ENCODE measurements at regions not wholly inside any gene's neighbourhood (a gene's known extent, or its start where the extent isn't known, plus 50 kb on each side); places are given as distances from the start of the nearest gene placed in this dataset.

GRCh38 chr12:98228683-98229539 is 286.5 kb upstream of the TMPO start (continued):
- TF ChIP-seq, protein P1, sequence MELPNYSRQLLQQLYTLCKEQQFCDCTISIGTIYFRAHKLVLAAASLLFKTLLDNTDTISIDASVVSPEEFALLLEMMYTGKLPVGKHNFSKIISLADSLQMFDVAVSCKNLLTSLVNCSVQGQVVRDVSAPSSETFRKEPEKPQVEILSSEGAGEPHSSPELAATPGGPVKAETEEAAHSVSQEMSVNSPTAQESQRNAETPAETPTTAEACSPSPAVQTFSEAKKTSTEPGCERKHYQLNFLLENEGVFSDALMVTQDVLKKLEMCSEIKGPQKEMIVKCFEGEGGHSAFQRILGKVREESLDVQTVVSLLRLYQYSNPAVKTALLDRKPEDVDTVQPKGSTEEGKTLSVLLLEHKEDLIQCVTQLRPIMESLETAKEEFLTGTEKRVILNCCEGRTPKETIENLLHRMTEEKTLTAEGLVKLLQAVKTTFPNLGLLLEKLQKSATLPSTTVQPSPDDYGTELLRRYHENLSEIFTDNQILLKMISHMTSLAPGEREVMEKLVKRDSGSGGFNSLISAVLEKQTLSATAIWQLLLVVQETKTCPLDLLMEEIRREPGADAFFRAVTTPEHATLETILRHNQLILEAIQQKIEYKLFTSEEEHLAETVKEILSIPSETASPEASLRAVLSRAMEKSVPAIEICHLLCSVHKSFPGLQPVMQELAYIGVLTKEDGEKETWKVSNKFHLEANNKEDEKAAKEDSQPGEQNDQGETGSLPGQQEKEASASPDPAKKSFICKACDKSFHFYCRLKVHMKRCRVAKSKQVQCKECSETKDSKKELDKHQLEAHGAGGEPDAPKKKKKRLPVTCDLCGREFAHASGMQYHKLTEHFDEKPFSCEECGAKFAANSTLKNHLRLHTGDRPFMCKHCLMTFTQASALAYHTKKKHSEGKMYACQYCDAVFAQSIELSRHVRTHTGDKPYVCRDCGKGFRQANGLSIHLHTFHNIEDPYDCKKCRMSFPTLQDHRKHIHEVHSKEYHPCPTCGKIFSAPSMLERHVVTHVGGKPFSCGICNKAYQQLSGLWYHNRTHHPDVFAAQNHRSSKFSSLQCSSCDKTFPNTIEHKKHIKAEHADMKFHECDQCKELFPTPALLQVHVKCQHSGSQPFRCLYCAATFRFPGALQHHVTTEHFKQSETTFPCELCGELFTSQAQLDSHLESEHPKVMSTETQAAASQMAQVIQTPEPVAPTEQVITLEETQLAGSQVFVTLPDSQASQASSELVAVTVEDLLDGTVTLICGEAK (IDR thresholded peaks at IDR 0.05; ENCODE audit: borderline replicate concordance) = no peak
- TF ChIP-seq CBX3 (IDR thresholded peaks at IDR 0.05; ENCODE audit: borderline replicate concordance, low read depth) = no peak
- TF ChIP-seq HDGF (IDR thresholded peaks at IDR 0.05) = peak; percentile 62; the same call in 1 of the 2 replicates
- TF ChIP-seq USF1 (IDR thresholded peaks at IDR 0.05; ENCODE audit: borderline replicate concordance, extremely low read length, insufficient read depth, low read depth, low read length) = no peak
- no peak for TF ChIP-seq FOS (IDR thresholded peaks at IDR 0.05; ENCODE audit: borderline replicate concordance, extremely low read depth, insufficient read length)
- no peak for TF ChIP-seq PML (IDR thresholded peaks at IDR 0.05; ENCODE audit: low read length)
- peak; percentile 89 for TF ChIP-seq PKNOX1 (IDR thresholded peaks at IDR 0.05)
- TF ChIP-seq SUPT20H (IDR thresholded peaks at IDR 0.05; ENCODE audit: borderline replicate concordance, control insufficient read depth, low read depth, low read length) = no peak
- no peak for TF ChIP-seq ZNF274 (IDR thresholded peaks at IDR 0.05; ENCODE audit: insufficient read depth, insufficient read length)
- TF ChIP-seq HDAC6 (IDR thresholded peaks at IDR 0.05; ENCODE audit: unreplicated experiment) = no peak
- TF ChIP-seq MLLT1 (IDR thresholded peaks at IDR 0.05) = no peak
- no peak for TF ChIP-seq MEF2B (IDR thresholded peaks at IDR 0.05; ENCODE audit: partially characterized antibody, poor library complexity, severe bottlenecking)
- no peak for TF ChIP-seq YBX1 (IDR thresholded peaks at IDR 0.05)
- no peak for TF ChIP-seq KLF5 (IDR thresholded peaks at IDR 0.05; ENCODE audit: partially characterized antibody)
- TF ChIP-seq SPI1 (IDR thresholded peaks at IDR 0.05; ENCODE audit: borderline replicate concordance, insufficient read depth, low read depth, low read length) = peak; percentile 67; the same call in 1 of the 2 replicates
- TF ChIP-seq CBFB (IDR thresholded peaks at IDR 0.05; ENCODE audit: low read depth) = no peak
- no peak for TF ChIP-seq ATF2 (IDR thresholded peaks at IDR 0.05; ENCODE audit: low read length)
- TF ChIP-seq BRCA1 (IDR thresholded peaks at IDR 0.05; ENCODE audit: low read depth, low read length) = no peak
- TF ChIP-seq NBN (IDR thresholded peaks at IDR 0.05) = peak; percentile 48; the same call in 1 of the 2 replicates
- TF ChIP-seq ZNF622 (IDR thresholded peaks at IDR 0.05) = no peak
